Transverse colon (tissue), 4 donors: ENCODE measurements at regions not wholly inside any gene's neighbourhood (a gene's known extent, or its start where the extent isn't known, plus 50 kb on each side); places are given as distances from the start of the nearest gene placed in this dataset.

Experiments
- CTCF ChIP-seq, 5 experiments: fragments of 200-600 bp in 3 of 5; fragments of 450-650 bp in 2 of 5; sonication (generic) in 3 of 5; IDR thresholded peaks; 1 replicate in 2 of 5; 2 replicates in 3 of 5; pipeline ENCODE4 v1.5.1; 2016 to 2017; ENCODE audit warnings: antibody characterized with exemption in 5 of 5, inconsistent platforms in 3 of 5, mild to moderate bottlenecking in 2 of 5, moderate library complexity in 1 of 5
- POLR2AphosphoS5 ChIP-seq, 3 donors: sonication (generic); formaldehyde crosslinking; IDR thresholded peaks; one replicate each; pipeline ENCODE4 v1.6.1; 2016; ENCODE audit warnings: antibody characterized with exemption in 3 of 3

GRCh38 chr22:47659467-47660223, 897.2 kb downstream of the TBC1D22A start:
- TF ChIP-seq CTCF (IDR thresholded peaks at IDR 0.05) (no peak), POLR2AphosphoS5 (IDR thresholded peaks at IDR 0.05) (no peak)
